Type B pancreatic cell (in vitro differentiated cells): ENCODE measurements at regions not wholly inside any gene's neighbourhood (a gene's known extent, or its start where the extent isn't known, plus 50 kb on each side); places are given as distances from the start of the nearest gene placed in this dataset.

Experiments used
- DNase-seq: peaks from one replicate; pipeline ENCODE4 v3.0.0; 2021; ENCODE audit warnings: mixed read lengths; ENCODE audit not compliant: unreplicated experiment; ENCODE audit errors: extremely low spot score
- H3K27ac Mint-ChIP-seq: 2 replicates; pipeline ENCODE4 v1.8.0; 2021; ENCODE audit warnings: mild to moderate bottlenecking, mixed read lengths
- H3K27me3 Mint-ChIP-seq: 2 replicates; pipeline ENCODE4 v1.8.0; 2021; ENCODE audit warnings: mixed read lengths
- H3K36me3 Mint-ChIP-seq: 2 replicates; pipeline ENCODE4 v1.8.0; 2021; ENCODE audit warnings: mixed read lengths
- H3K4me1 Mint-ChIP-seq: one replicate; pipeline ENCODE4 v1.8.0; 2021; ENCODE audit warnings: mixed read lengths; ENCODE audit not compliant: unreplicated experiment
- H3K4me3 Mint-ChIP-seq: 2 replicates; pipeline ENCODE4 v1.8.0; 2021; ENCODE audit warnings: mild to moderate bottlenecking, mixed read lengths
- H3K9me3 Mint-ChIP-seq: 2 replicates; pipeline ENCODE4 v1.8.0; 2021; ENCODE audit warnings: mixed read lengths
- CTCF ChIP-seq: fragments of 200-600 bp; sonication (generic); conservative IDR thresholded peaks from 2 replicates; pipeline ENCODE4 v1.5.0; 2021; ENCODE audit warnings: antibody characterized with exemption, mild to moderate bottlenecking

GRCh38 chr12:131249246-131250027, 295.7 kb downstream of the ADGRD1 start:
- TF ChIP-seq CTCF, result no peak
- Mint-ChIP-seq H3K9me3 (no peaks in the 10 kb centered on the region), H3K4me3 (no peak overlapping the region), H3K27ac (no peak overlapping the region), H3K27me3 (peaks cover 17% of the 10 kb centered on the region), H3K4me1 (peaks cover 4% of the 10 kb centered on the region), H3K36me3 (no peaks in the 10 kb centered on the region)
- no peak for DNase-seq

- H3K27ac Mint-ChIP-seq, result no peak overlapping the region
Observed at GRCh38 chr12:131250028-131250950, 296.6 kb downstream of the ADGRD1 start.

GRCh38 chr12:131250951-131251315, 297.2 kb downstream of the ADGRD1 start:
- TF ChIP-seq CTCF, result no peak
- no peak overlapping the region for H3K4me3 Mint-ChIP-seq
- H3K36me3 Mint-ChIP-seq, result no peaks in the 10 kb centered on the region
- DNase-seq, result no peak
- H3K4me1 Mint-ChIP-seq, result peaks cover 4% of the 10 kb centered on the region
- H3K9me3 Mint-ChIP-seq, result no peaks in the 10 kb centered on the region
- H3K27me3 Mint-ChIP-seq, result peaks cover 17% of the 10 kb centered on the region
- no peak overlapping the region for H3K27ac Mint-ChIP-seq

More at GRCh38 chr12:131250028-131250950, 296.6 kb downstream of the ADGRD1 start:
- no peak for DNase-seq
- peaks cover 17% of the 10 kb centered on the region for H3K27me3 Mint-ChIP-seq
- no peaks in the 10 kb centered on the region for H3K9me3 Mint-ChIP-seq
- TF ChIP-seq CTCF, result no peak
- H3K4me1 Mint-ChIP-seq, result peaks cover 4% of the 10 kb centered on the region
- no peaks in the 10 kb centered on the region for H3K36me3 Mint-ChIP-seq
- no peak overlapping the region for H3K4me3 Mint-ChIP-seq

- Mint-ChIP-seq H3K27ac (no peak overlapping the region), H3K9me3 (no peaks in the 10 kb centered on the region), H3K4me3 (no peak overlapping the region), H3K27me3 (peaks cover 15% of the 10 kb centered on the region), H3K36me3 (no peaks in the 10 kb centered on the region), H3K4me1 (peaks cover 4% of the 10 kb centered on the region)
- DNase-seq, result no peak
- TF ChIP-seq CTCF, result no peak
Observed at GRCh38 chr12:131251336-131252101, 297.8 kb downstream of the ADGRD1 start.

GRCh38 chr12:131253376-131254026, 299.8 kb downstream of the ADGRD1 start:
- H3K9me3 Mint-ChIP-seq, result no peaks in the 10 kb centered on the region
- peaks cover 5% of the 10 kb centered on the region for H3K27me3 Mint-ChIP-seq
- DNase-seq, result no peak
- no peaks in the 10 kb centered on the region for H3K36me3 Mint-ChIP-seq
- no peaks in the 10 kb centered on the region for H3K4me1 Mint-ChIP-seq
- TF ChIP-seq CTCF, result no peak
- no peak overlapping the region for H3K4me3 Mint-ChIP-seq
- H3K27ac Mint-ChIP-seq, result no peak overlapping the region
